ENCODE measurements at regions not wholly inside any gene's neighbourhood (a gene's known extent, or its start where the extent isn't known, plus 50 kb on each side); places are given as distances from the start of the nearest gene placed in this dataset.

GRCh38 chr7:34396437-34397064 is 261.5 kb upstream of the NPSR1 start:
- intact Hi-C loops (cut with DNase I), result no loop called here
- WGBS, result 90% methylated on average over 2 of the region's 2 CpGs
- Histone ChIP-seq H3K27ac (no peak overlapping the region), H3K4me1 (replicated peaks) (no peaks in the 10 kb centered on the region), H3K9me3 (no peaks in the 10 kb centered on the region), H3K36me3 (no peaks in the 10 kb centered on the region), H3K27me3 (replicated peaks; ENCODE audit: insufficient read depth) (no peaks in the 10 kb centered on the region), H3K4me3 (no peak overlapping the region)
- DNase-seq (ENCODE audit: low spot score), result no peak
- no peak for TF ChIP-seq POLR2AphosphoS5 (IDR thresholded peaks at IDR 0.05)
- no peak for TF ChIP-seq CTCF (IDR thresholded peaks at IDR 0.05)
- no peak for TF ChIP-seq POLR2A (IDR thresholded peaks at IDR 0.05)

- Histone ChIP-seq H3K36me3 (no peaks in the 10 kb centered on the region), H3K4me1 (replicated peaks) (no peaks in the 10 kb centered on the region), H3K4me3 (no peak overlapping the region), H3K9me3 (no peaks in the 10 kb centered on the region), H3K27me3 (replicated peaks; ENCODE audit: insufficient read depth) (no peaks in the 10 kb centered on the region), H3K27ac (no peak overlapping the region)
- DNase-seq (ENCODE audit: low spot score), result no peak
- intact Hi-C loops (cut with DNase I), result no loop called here
- WGBS, result 92% methylated on average over 2 of the region's 2 CpGs
- TF ChIP-seq POLR2A (IDR thresholded peaks at IDR 0.05) (no peak), POLR2AphosphoS5 (IDR thresholded peaks at IDR 0.05) (no peak), CTCF (IDR thresholded peaks at IDR 0.05) (no peak)
Measured at GRCh38 chr7:34401776-34402175, 256.2 kb upstream of the NPSR1 start.

- Histone ChIP-seq H3K27ac (no peak overlapping the region), H3K9me3 (no peaks in the 10 kb centered on the region), H3K4me3 (no peak overlapping the region), H3K4me1 (replicated peaks) (no peaks in the 10 kb centered on the region), H3K36me3 (no peaks in the 10 kb centered on the region), H3K27me3 (replicated peaks; ENCODE audit: insufficient read depth) (no peaks in the 10 kb centered on the region)
- TF ChIP-seq POLR2AphosphoS5 (IDR thresholded peaks at IDR 0.05) (no peak), POLR2A (IDR thresholded peaks at IDR 0.05) (no peak), CTCF (IDR thresholded peaks at IDR 0.05) (no peak)
- no peak for DNase-seq (ENCODE audit: low spot score)
- intact Hi-C loops (cut with DNase I), result no loop called here
- 60% methylated on average over 5 of the region's 5 CpGs for WGBS
Measured at GRCh38 chr7:34406848-34407530, 251.0 kb upstream of the NPSR1 start.

- Histone ChIP-seq H3K27ac (no peak overlapping the region), H3K4me1 (replicated peaks) (no peaks in the 10 kb centered on the region), H3K4me3 (no peak overlapping the region), H3K36me3 (no peaks in the 10 kb centered on the region), H3K9me3 (no peaks in the 10 kb centered on the region), H3K27me3 (replicated peaks; ENCODE audit: insufficient read depth) (no peaks in the 10 kb centered on the region)
- no peak for DNase-seq (ENCODE audit: low spot score)
- intact Hi-C loops (cut with DNase I), result no loop called here
- TF ChIP-seq POLR2AphosphoS5 (IDR thresholded peaks at IDR 0.05), result no peak
- no peak for TF ChIP-seq CTCF (IDR thresholded peaks at IDR 0.05)
- no peak for TF ChIP-seq POLR2A (IDR thresholded peaks at IDR 0.05)
- 64% methylated on average over 2 of the region's 2 CpGs for WGBS
Measured at GRCh38 chr7:34407586-34407985, 250.4 kb upstream of the NPSR1 start.

- Histone ChIP-seq H3K9me3 (no peaks in the 10 kb centered on the region), H3K4me1 (replicated peaks) (no peaks in the 10 kb centered on the region), H3K27ac (no peak overlapping the region), H3K4me3 (no peak overlapping the region), H3K36me3 (no peaks in the 10 kb centered on the region), H3K27me3 (replicated peaks; ENCODE audit: insufficient read depth) (no peaks in the 10 kb centered on the region)
- DNase-seq (ENCODE audit: low spot score), result no peak
- 86% methylated on average over 3 of the region's 3 CpGs for WGBS
- intact Hi-C loops (cut with DNase I), result no loop called here
- no peak for TF ChIP-seq POLR2A (IDR thresholded peaks at IDR 0.05)
- no peak for TF ChIP-seq CTCF (IDR thresholded peaks at IDR 0.05)
- no peak for TF ChIP-seq POLR2AphosphoS5 (IDR thresholded peaks at IDR 0.05)
Measured at GRCh38 chr7:34417781-34418180, 240.2 kb upstream of the NPSR1 start.

Measured in prostate gland (tissue), 2 donors.